IPS-NIHi11 (cell line): ENCODE measurements at regions not wholly inside any gene's neighbourhood (a gene's known extent, or its start where the extent isn't known, plus 50 kb on each side); places are given as distances from the start of the nearest gene placed in this dataset.

Experiments
- DNase-seq: peaks from one replicate; pipeline ENCODE4 v3.0.0; 2012; ENCODE audit warnings: mixed read lengths, low spot score

GRCh38 chr6:48912503-48912902 is 550.5 kb downstream of the MMUT start:
- no peak for DNase-seq

DNA sequence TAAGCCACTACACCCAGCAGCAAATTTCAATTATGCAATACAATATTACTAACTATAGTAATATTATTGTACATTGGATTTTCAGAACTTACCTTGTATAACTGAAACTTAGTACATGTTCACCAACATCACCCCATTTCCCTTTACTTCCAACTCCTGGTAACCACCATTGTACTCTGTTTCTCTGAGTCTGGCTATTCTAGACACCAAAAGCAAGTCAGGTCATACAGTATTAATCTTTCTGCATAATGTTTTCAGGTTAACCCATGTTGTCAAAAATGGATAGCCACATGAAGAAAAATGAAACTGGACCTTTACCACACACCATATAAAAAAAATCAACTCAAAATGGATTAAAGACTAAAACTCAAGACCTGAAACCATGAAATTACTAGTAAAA is 558.2 kb downstream of the MMUT start:
- no peak for DNase-seq

GRCh38 chr6:48894469-48894868 is 568.6 kb downstream of the MMUT start:
- no peak for DNase-seq

- DNase-seq = no peak
Measured at GRCh38 chr6:48893048-48893447, 570.0 kb downstream of the MMUT start.

- no peak for DNase-seq
Measured at GRCh38 chr6:48891308-48891707, 571.7 kb downstream of the MMUT start.

DNA sequence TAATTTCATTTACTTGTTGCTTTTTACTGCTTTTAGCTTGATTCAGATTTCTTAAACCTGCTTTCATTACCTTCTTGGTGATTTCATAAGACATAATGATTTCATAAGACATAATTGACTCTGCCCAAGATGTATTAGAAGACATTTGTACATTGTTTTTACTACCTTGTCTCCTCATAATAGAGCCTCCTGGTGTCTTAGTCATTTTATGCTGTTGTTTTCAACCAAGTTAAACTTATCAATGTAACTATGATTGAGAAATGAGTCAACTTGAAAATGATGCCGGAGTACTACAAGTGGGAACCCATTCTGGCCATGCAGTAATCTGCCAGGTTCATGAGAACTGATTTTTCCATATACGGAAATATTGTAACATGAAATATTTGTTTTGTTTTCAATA is 573.6 kb downstream of the MMUT start:
- DNase-seq = no peak

DNA sequence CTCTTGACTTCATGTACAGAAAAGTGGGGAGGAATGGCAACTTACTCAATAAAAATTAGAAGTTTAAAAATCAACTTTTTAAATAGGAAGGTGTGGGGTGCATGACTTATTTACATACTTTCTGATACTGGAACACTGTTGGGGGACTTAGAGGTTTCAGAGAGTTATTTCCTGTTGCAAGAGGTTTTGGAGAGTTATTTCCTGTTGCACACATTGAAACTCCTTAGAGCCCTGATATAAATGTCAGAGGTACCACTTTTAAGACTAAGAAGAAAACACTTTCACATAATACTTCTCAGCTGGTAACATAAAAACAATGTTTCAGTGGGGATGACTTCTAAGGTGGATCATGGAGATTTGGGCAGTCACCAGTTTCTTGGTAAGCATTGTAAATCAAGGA is 579.9 kb downstream of the MMUT start:
- DNase-seq = no peak

- no peak for DNase-seq
Measured at GRCh38 chr6:48881551-48881950, 581.5 kb downstream of the MMUT start.

DNA sequence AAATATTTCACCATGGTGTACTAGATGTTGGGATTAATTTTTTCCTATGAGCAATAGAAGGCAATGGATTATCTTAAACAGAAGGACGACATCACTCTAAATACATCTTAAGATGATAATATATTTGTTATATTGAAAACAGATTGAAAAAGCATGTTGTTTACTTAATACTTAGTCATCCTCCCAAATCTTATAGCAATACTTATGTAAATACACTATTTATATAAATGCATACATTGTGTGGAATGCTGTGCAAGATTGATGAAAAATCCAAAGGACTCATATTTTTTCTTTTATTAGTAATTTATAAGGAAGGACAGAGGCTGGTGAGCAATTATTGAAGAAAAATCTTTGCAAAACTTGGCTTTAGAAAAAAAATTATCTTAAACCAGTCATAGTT is 593.5 kb downstream of the MMUT start:
- no peak for DNase-seq

- no peak for DNase-seq
Measured at GRCh38 chr6:48866682-48867081, 596.4 kb downstream of the MMUT start.

- no peak for DNase-seq
Measured at GRCh38 chr6:48860175-48860574, 602.9 kb downstream of the MMUT start.

- DNase-seq = no peak
Measured at GRCh38 chr6:48859562-48860123, 603.4 kb downstream of the MMUT start.

- no peak for DNase-seq
Measured at GRCh38 chr6:48845219-48845618, 617.8 kb downstream of the MMUT start.

DNA sequence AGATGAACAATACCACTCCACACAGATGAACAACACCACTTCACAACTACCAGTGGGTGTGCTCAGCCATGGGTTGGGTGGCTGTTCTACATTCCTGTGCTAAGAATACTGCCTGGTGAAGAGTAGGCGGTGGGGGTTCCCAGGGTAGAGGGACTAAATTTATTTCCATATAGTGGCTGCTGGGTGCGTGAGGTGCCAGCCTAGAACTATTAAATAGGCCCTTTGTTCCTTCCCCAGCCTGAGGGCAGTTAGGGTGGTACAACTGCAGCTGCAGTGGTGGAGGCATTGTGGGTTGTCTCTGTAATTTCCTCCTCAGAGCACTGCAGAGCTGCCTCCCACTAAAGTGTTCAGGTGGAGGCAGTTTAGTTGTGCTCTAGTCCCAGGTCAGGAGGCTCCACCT is 618.4 kb downstream of the MMUT start:
- no peak for DNase-seq

DNA sequence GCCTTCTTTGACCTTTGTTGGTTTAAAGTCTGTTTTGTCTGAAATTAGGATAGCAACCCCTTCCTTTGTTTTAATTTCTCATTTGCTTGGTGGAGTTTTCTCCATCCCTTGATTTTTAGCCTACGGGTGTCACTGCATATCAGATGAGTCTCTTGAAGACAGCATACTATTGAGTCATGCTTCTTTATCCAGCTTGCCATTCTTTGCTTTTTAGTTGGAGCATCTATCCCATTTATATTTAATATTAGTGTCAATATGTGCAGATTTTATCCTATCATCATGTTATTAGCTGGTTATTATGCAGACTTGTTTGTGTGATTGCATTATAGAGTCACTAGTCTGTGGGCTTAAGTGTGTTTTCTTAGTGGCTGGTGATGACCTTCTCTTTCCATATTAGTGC is 622.2 kb downstream of the MMUT start:
- DNase-seq = no peak

GRCh38 chr6:48839206-48839605 is 623.8 kb downstream of the MMUT start:
- DNase-seq = no peak

GRCh38 chr6:48837744-48838143 is 625.3 kb downstream of the MMUT start:
- DNase-seq = no peak

GRCh38 chr6:48835421-48835958 is 627.6 kb downstream of the MMUT start:
- no peak for DNase-seq

DNA sequence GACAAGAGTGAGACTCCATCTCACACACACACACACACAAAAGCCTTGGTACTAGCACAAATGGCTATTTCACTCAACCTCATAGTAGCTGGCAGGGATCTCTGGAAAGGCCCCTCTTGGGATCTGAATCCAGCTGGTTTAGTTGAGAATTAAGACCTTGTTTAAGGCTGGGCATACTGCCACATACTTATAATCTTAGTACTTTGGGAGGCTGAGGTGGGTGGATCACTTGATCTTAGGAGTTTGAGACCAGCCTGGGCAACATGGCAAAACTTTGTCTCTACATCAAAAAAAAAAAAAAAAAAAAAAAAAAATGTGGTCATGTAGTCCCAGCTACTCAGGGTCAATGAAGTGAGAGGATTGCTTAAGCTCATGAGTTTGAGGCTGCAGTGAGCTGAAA is 628.3 kb downstream of the MMUT start:
- DNase-seq = no peak

- no peak for DNase-seq
Measured at GRCh38 chr6:48833916-48834315, 629.1 kb downstream of the MMUT start.

GRCh38 chr6:48826901-48827701 is 636.0 kb downstream of the MMUT start:
- no peak for DNase-seq

- no peak for DNase-seq
Measured at GRCh38 chr6:48826152-48826515, 636.9 kb downstream of the MMUT start.

DNA sequence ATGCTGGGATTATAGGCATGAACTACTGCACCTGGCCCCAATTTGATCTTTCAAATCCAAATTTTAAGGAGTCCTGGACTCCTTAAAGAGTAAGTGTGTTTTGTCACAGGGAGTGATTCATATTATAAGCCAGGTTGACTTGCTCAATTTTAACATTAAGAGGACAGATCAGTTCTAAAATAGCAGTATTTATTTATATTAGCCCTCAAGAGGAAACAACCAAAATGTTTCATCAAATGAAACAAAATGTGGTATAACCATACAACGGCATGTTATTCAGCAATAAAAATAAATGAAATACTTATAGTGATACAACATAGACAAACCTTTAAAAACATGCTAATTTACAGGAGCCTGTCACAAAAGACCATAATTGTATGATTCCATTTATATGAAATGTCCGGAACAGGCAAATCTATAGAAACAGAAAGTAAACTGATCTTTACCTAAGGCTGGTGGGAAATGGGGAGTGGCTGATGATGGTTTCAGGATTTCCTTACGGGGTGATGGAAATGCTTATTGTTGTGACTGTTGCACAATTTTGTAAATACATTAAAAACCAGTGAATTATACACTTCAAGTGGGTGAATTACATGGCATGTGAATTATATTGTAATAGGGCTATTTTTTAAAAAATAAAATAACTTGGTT is 637.4 kb downstream of the MMUT start:
- no peak for DNase-seq
